ENCODE measurements at regions not wholly inside any gene's neighbourhood (a gene's known extent, or its start where the extent isn't known, plus 50 kb on each side); places are given as distances from the start of the nearest gene placed in this dataset.
A peak's percentile ranks its signal among the peaks of the same experiment; 100 is the strongest.

GRCh38 chr6:99821164-99821563 is 172.9 kb downstream of the MCHR2 start:
- Histone ChIP-seq H3K4me1 (replicated peaks in 1 of 4; ENCODE audit: control insufficient read depth in 3 of 4, insufficient read depth in 4 of 4, low read length in 3 of 4) (peaks cover 0 to 5% (median 0%) of the 10 kb centered on the region in 4 experiments; a peak in 1 of 7 replicates), H3K27ac (ENCODE audit: low read depth, low read length) (no peak overlapping the region), H4K20me1 (replicated peaks in 1 of 2; ENCODE audit: control insufficient read depth in 1 of 2, insufficient read depth in 2 of 2, low read length in 2 of 2) (no peaks in the 10 kb centered on the region), H3K4me3 (ENCODE audit: extremely low read depth in 1 of 4, insufficient read depth in 2 of 4, low read depth in 3 of 4, low read length in 4 of 4) (no peak overlapping the region), H3K23me2 (ENCODE audit: low read depth, low read length) (no peaks in the 10 kb centered on the region; the same call in 1 of the 2 replicates), H3K4ac (replicated peaks; ENCODE audit: insufficient read length, low read depth, low read length) (no peak overlapping the region), H3K79me1 (ENCODE audit: low read depth, low read length) (no peaks in the 10 kb centered on the region), H2BK12ac (ENCODE audit: low read depth, low read length) (peak overlapping the region; percentile 68), H3K23ac (ENCODE audit: insufficient read length) (no peak overlapping the region), H3K14ac (ENCODE audit: insufficient read length) (no peak overlapping the region), H3K27me3 (replicated peaks in 1 of 4; ENCODE audit: control insufficient read depth in 3 of 4, extremely low read depth in 1 of 4, insufficient read depth in 3 of 4, low read length in 3 of 4) (no peaks in the 10 kb centered on the region), H3K36me3 (ENCODE audit: control insufficient read depth in 2 of 4, insufficient read depth in 4 of 4, low read length in 3 of 4) (no peaks in the 10 kb centered on the region), H2AFZ (ENCODE audit: low read length) (no peak overlapping the region; the same call in 1 of the 2 replicates), H4K5ac (ENCODE audit: insufficient read length, low read depth, low read length) (no peak overlapping the region), H2BK15ac (ENCODE audit: low read length) (no peak overlapping the region), H3K79me2 (ENCODE audit: control insufficient read depth in 1 of 2, insufficient read depth in 2 of 2, low read length in 2 of 2) (no peaks in the 10 kb centered on the region), H3K56ac (replicated peaks; ENCODE audit: insufficient read length, low read depth, low read length) (no peak overlapping the region), H3K9me3 (ENCODE audit: insufficient read depth in 2 of 2, low read depth in 1 of 2, low read length in 1 of 2) (no peaks in the 10 kb centered on the region; a peak in 1 of 4 replicates), H2AK5ac (ENCODE audit: low read depth, low read length) (no peak overlapping the region), H3K18ac (ENCODE audit: extremely low read depth, low read length) (no peak overlapping the region), H2BK120ac (replicated peaks; ENCODE audit: low read depth, low read length) (no peak overlapping the region), H4K8ac (ENCODE audit: extremely low read depth, insufficient read depth, low read length) (no peak overlapping the region), H3K9ac (replicated peaks in 1 of 4; ENCODE audit: extremely low read depth in 1 of 4, low read depth in 3 of 4, low read length in 3 of 4) (no peak overlapping the region), H3K4me2 (ENCODE audit: insufficient read depth in 1 of 2, low read depth in 2 of 2, low read length in 2 of 2) (no peak overlapping the region), H2BK5ac (ENCODE audit: low read depth, low read length) (no peak overlapping the region; the same call in 1 of the 2 replicates), H4K91ac (replicated peaks; ENCODE audit: insufficient read length, low read length) (no peak overlapping the region), H2BK20ac (ENCODE audit: low read length) (no peak overlapping the region)
- FAIRE-seq: no peak
- ChIA-PET CTCF (ENCODE audit: partially characterized antibody) (interaction anchor here (1.1 to 3.5 kb wide), 7 partner anchors 9 to 491 kb away, joined by 3 to 13 read pairs (median 4); no protein-coding TSS in a partner anchor), POLR2A (ENCODE audit: partially characterized antibody) (interaction anchor here (1.1 kb wide), 1 partner anchor 8 kb away, joined by 3 read pairs; no protein-coding TSS in a partner anchor)
- 89% methylated on average over 6 of the region's 6 CpGs; no CpG with 5 or more reads in 1 of the 2 experiments for WGBS, 2 experiments (ENCODE audit: extremely low coverage in 1 of 2, insufficient coverage in 1 of 2, insufficient read length in 1 of 2, insufficient replicate concordance in 2 of 2, low coverage in 1 of 2, low lambda C conversion rate in 2 of 2, missing lambda C conversion rate in 1 of 2)
- no peak for DNase-seq (ENCODE audit: low read depth in 1 of 2, low spot score in 2 of 2)
- TF ChIP-seq SRF (IDR thresholded peaks at IDR 0.05; ENCODE audit: low read depth, low read length) (no peak), CREB1 (IDR thresholded peaks at IDR 0.05) (no peak), KDM1A (IDR thresholded peaks at IDR 0.05; ENCODE audit: borderline replicate concordance, low read length) (no peak), SIX5 (IDR thresholded peaks at IDR 0.05; ENCODE audit: low read depth, low read length) (no peak)

Measured in H1 (cell line).